Nephron progenitor cell (in vitro differentiated cells): ENCODE measurements at regions not wholly inside any gene's neighbourhood (a gene's known extent, or its start where the extent isn't known, plus 50 kb on each side); places are given as distances from the start of the nearest gene placed in this dataset.

Source experiments
- DNase-seq: peaks from one replicate; pipeline ENCODE4 v3.0.0; 2021
- H3K27ac Mint-ChIP-seq: 2 replicates; pipeline ENCODE4 v1.8.0; 2021; ENCODE audit warnings: mild to moderate bottlenecking, moderate library complexity, mixed read lengths
- H3K27me3 Mint-ChIP-seq: 2 replicates; pipeline ENCODE4 v1.8.0; 2021; ENCODE audit warnings: mild to moderate bottlenecking, low read depth, mixed read lengths; ENCODE audit not compliant: poor library complexity
- H3K36me3 Mint-ChIP-seq: 2 replicates; pipeline ENCODE4 v1.8.0; 2021; ENCODE audit warnings: low read depth, mixed read lengths
- H3K4me1 Mint-ChIP-seq: 2 replicates; pipeline ENCODE4 v1.8.0; 2021; ENCODE audit warnings: mixed read lengths
- H3K4me3 Mint-ChIP-seq: 2 replicates; pipeline ENCODE4 v1.8.0; 2021; ENCODE audit warnings: mild to moderate bottlenecking, moderate library complexity, mixed read lengths
- H3K9me3 Mint-ChIP-seq: 2 replicates; pipeline ENCODE4 v1.8.0; 2021; ENCODE audit warnings: mild to moderate bottlenecking, moderate library complexity, mixed read lengths
- TF ChIP-seq, protein P1 (sequence below): fragments of 200-600 bp; sonication (generic); IDR thresholded peaks from 2 replicates; pipeline ENCODE4 v1.5.0; 2021; ENCODE audit warnings: antibody characterized with exemption

DNA sequence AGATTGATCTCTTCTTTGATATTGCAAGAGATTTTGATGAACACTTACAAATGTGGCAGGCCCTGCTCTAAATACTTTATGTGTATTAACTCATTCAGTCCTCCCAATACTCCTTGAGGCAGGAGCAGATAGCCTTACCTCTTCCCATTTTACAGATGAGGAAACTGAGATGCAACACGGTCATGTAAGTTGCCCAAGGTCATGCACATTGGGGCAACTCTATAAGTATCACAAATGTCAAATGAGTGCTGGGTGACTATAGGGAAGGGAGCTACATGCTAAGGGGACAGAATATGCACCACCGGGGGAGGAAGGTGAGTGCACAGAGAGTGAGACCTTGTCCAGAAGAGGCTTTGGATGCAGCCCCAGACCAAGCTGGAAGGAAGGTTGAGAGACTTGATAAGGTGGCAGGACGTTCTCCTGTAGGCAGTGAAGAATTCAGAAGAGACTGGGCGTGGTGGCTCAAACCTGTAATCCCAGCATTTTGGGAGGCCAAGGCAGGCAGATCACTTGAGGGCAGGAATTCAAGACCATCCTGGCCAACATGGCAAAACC, 132.3 kb upstream of the PWP1 start:
- Mint-ChIP-seq H3K4me3 (no peak overlapping the region), H3K27ac (no peak overlapping the region), H3K9me3 (no peaks in the 10 kb centered on the region), H3K36me3 (peaks cover under 1% of the 10 kb centered on the region), H3K27me3 (peaks cover 18% of the 10 kb centered on the region), H3K4me1 (peaks cover 12% of the 10 kb centered on the region)
- TF ChIP-seq, protein P1, sequence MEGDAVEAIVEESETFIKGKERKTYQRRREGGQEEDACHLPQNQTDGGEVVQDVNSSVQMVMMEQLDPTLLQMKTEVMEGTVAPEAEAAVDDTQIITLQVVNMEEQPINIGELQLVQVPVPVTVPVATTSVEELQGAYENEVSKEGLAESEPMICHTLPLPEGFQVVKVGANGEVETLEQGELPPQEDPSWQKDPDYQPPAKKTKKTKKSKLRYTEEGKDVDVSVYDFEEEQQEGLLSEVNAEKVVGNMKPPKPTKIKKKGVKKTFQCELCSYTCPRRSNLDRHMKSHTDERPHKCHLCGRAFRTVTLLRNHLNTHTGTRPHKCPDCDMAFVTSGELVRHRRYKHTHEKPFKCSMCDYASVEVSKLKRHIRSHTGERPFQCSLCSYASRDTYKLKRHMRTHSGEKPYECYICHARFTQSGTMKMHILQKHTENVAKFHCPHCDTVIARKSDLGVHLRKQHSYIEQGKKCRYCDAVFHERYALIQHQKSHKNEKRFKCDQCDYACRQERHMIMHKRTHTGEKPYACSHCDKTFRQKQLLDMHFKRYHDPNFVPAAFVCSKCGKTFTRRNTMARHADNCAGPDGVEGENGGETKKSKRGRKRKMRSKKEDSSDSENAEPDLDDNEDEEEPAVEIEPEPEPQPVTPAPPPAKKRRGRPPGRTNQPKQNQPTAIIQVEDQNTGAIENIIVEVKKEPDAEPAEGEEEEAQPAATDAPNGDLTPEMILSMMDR: no peak
- no peak for DNase-seq

DNA sequence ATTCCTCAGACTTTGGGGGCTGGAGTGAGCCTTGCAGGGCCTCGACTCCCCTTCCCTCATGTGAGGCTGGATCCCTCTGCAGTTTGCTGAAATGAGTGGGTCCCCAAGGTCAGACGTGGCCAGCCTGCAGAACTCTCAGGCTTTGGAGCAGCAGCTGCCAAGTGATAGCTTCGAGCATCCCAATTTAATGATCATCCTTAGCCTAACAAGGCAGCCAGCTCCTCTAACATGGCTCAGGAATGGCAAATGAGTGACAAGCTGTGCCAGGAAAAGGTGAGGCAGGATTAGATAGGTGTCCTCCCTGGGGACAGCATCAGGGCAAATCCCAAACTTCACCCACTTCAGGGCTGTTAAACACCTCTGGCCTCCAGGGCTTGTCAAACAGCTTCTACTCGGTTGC, 130.7 kb upstream of the PWP1 start:
- Mint-ChIP-seq H3K4me1 (peaks cover 25% of the 10 kb centered on the region), H3K36me3 (no peaks in the 10 kb centered on the region), H3K27me3 (peaks cover 18% of the 10 kb centered on the region), H3K9me3 (no peaks in the 10 kb centered on the region), H3K4me3 (no peak overlapping the region), H3K27ac (no peak overlapping the region)
- TF ChIP-seq, protein P1: no peak
- no peak for DNase-seq

DNA sequence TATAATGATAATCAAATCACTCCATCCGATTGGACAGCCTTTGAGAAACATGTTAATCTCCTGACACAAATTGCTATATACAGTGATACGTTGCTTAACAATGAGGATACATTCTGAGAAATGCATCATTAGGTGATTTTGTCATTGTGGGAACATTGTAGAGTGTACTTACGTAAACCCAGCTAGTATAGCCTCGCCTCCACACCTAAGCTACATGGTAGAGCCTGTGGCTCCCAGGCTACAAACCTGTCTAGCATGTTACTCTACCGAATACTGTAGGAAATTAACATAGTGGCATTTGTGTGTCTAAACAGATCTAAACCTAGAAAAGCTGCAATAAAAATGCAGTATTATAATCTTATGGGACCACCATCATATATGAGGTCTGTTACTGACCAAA, 128.6 kb upstream of the PWP1 start:
- no peak for DNase-seq
- TF ChIP-seq, protein P1: no peak
- Mint-ChIP-seq H3K36me3 (no peaks in the 10 kb centered on the region), H3K27me3 (peaks cover 18% of the 10 kb centered on the region), H3K27ac (no peak overlapping the region), H3K9me3 (no peaks in the 10 kb centered on the region), H3K4me3 (no peak overlapping the region), H3K4me1 (peaks cover 32% of the 10 kb centered on the region)

DNA sequence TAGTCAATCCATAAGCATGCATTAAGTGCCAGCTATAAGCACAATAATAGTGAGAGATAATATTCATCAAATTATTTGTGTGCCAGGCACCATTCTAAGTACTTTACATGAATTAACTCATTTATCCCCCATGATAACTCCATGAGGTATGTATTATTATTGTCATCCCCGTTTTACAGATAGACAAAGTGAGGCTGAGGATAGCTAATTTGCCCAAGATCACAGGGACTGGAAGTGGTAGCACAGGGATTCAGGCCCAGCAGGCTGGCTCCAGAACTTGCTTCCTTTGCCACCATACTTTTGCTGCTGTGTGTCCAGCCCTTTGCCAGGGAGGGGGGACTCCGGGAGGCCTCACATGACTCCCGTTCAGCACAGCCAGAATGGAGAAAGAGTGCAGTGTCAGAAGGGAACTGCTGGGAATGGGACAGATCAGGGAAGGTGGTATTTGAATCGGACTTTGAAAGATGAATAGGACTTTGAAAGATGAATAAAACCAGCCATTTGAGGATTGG, 128.0 kb upstream of the PWP1 start:
- Mint-ChIP-seq H3K9me3 (no peaks in the 10 kb centered on the region), H3K4me1 (peaks cover 32% of the 10 kb centered on the region), H3K27ac (no peak overlapping the region), H3K4me3 (no peak overlapping the region), H3K36me3 (no peaks in the 10 kb centered on the region), H3K27me3 (peaks cover 18% of the 10 kb centered on the region)
- no peak for DNase-seq
- TF ChIP-seq, protein P1: no peak

DNA sequence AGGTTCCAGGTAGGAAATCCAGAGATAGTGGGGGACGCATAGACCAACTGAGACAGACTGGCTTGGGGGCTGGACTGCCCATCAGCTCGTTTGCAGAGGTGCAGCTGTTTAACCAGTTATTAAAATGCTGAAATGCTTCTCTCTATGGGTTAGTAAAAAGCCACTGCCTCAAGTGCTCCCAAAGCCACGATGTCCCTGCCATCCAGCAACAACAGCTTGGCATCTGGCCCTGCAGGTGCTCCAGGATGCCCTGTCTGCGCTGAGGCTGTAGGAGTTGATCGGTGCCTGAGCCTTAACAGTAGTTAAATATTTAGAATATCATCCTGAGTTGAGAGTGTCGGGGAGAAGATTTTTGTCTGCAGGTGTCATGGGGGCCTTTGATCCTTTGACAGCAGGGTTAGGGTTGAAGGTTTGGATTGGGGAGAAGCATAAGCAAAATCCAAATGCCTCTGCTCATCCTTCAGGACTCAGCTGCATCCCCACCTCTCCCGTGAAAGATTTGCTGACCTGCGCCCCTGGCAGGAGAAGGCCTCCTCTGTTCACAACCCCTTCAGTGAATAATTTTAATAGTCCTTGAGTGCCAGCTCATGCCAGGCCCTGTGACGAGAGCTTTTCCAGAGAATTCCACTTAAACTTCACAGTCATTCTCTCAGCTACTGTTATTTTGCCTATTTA, 127.3 kb upstream of the PWP1 start:
- no peak overlapping the region for H3K4me3 Mint-ChIP-seq
- TF ChIP-seq, protein P1: no peak
- no peak overlapping the region for H3K27ac Mint-ChIP-seq
- H3K27me3 Mint-ChIP-seq: peaks cover 18% of the 10 kb centered on the region
- no peak for DNase-seq
- no peaks in the 10 kb centered on the region for H3K36me3 Mint-ChIP-seq
- no peaks in the 10 kb centered on the region for H3K9me3 Mint-ChIP-seq
- peaks cover 32% of the 10 kb centered on the region for H3K4me1 Mint-ChIP-seq
